ENCODE measurements at regions not wholly inside any gene's neighbourhood (a gene's known extent, or its start where the extent isn't known, plus 50 kb on each side); places are given as distances from the start of the nearest gene placed in this dataset.
A peak's percentile ranks its signal among the peaks of the same experiment; 100 is the strongest.
"Not testable (repeated sequence)": the region's sequence is repeated elsewhere in the genome, so short reads cannot be mapped to it uniquely, and the experiment has no call there.

- DNase-seq (ENCODE audit: low spot score); ATAC-seq: not testable (repeated sequence)
These were observed 435.2 kb upstream of the TOM1L1 start for GRCh38 chr17:54465443-54465842.

- DNase-seq (ENCODE audit: low spot score) (no peak), ATAC-seq (no peak)
These were observed 433.8 kb upstream of the TOM1L1 start for GRCh38 chr17:54466875-54467274.

GRCh38 chr17:54482843-54483242, 417.8 kb upstream of the TOM1L1 start:
- no peak for DNase-seq (ENCODE audit: low spot score)
- no peak for ATAC-seq

- no peak for ATAC-seq
These were observed 407.0 kb upstream of the TOM1L1 start for GRCh38 chr17:54493691-54494090.

GRCh38 chr17:54494721-54495715, 405.6 kb upstream of the TOM1L1 start:
- DNase-seq (ENCODE audit: low spot score) (no peak), ATAC-seq (no peak)

More at GRCh38 chr17:54493691-54494090, 407.0 kb upstream of the TOM1L1 start:
- DNase-seq (ENCODE audit: low spot score), result no peak

GRCh38 chr17:54505404-54505803, 395.2 kb upstream of the TOM1L1 start:
- ATAC-seq (no peak), DNase-seq (ENCODE audit: low spot score) (no peak)

- no peak for DNase-seq (ENCODE audit: low spot score)
- ATAC-seq, result no peak
These were observed 381.9 kb upstream of the TOM1L1 start for GRCh38 chr17:54518706-54519105.

GRCh38 chr17:54521137-54521536, 379.5 kb upstream of the TOM1L1 start:
- ATAC-seq, result peak; percentile 52
- no peak for DNase-seq (ENCODE audit: low spot score)

GRCh38 chr17:54524501-54524900, 376.2 kb upstream of the TOM1L1 start:
- DNase-seq (ENCODE audit: low spot score), result no peak
- no peak for ATAC-seq

GRCh38 chr17:54527941-54528340, 372.7 kb upstream of the TOM1L1 start:
- ATAC-seq (no peak), DNase-seq (ENCODE audit: low spot score) (no peak)

GRCh38 chr17:54530398-54530797, 370.3 kb upstream of the TOM1L1 start:
- no peak for DNase-seq (ENCODE audit: low spot score)
- no peak for ATAC-seq

GRCh38 chr17:54536306-54536705, 364.3 kb upstream of the TOM1L1 start:
- ATAC-seq, result no peak
- DNase-seq (ENCODE audit: low spot score), result no peak

- no peak for ATAC-seq
These were observed 363.0 kb upstream of the TOM1L1 start for GRCh38 chr17:54537656-54538055.

GRCh38 chr17:54544249-54544648, 356.4 kb upstream of the TOM1L1 start:
- DNase-seq (ENCODE audit: low spot score), result no peak

More at GRCh38 chr17:54537656-54538055, 363.0 kb upstream of the TOM1L1 start:
- no peak for DNase-seq (ENCODE audit: low spot score)

GRCh38 chr17:54559883-54560282, 340.8 kb upstream of the TOM1L1 start:
- DNase-seq (ENCODE audit: low spot score) (no peak), ATAC-seq (no peak)

More at GRCh38 chr17:54544249-54544648, 356.4 kb upstream of the TOM1L1 start:
- no peak for ATAC-seq

- ATAC-seq (no peak), DNase-seq (ENCODE audit: low spot score) (no peak)
These were observed 292.0 kb upstream of the TOM1L1 start for GRCh38 chr17:54608634-54609155.

GRCh38 chr17:54620399-54620978, 280.2 kb upstream of the TOM1L1 start:
- DNase-seq (ENCODE audit: low spot score), result no peak
- ATAC-seq, result no peak

GRCh38 chr17:54623746-54624145, 276.9 kb upstream of the TOM1L1 start:
- DNase-seq (ENCODE audit: low spot score) (no peak), ATAC-seq (no peak)

GRCh38 chr17:54626146-54626703, 274.4 kb upstream of the TOM1L1 start:
- DNase-seq (ENCODE audit: low spot score) (no peak), ATAC-seq (no peak)

- DNase-seq (ENCODE audit: low spot score); ATAC-seq: not testable (repeated sequence)
These were observed 261.2 kb upstream of the TOM1L1 start for GRCh38 chr17:54639426-54639825.

Measured in left lobe of liver (tissue), 2 donors.